ENCODE measurements at regions not wholly inside any gene's neighbourhood (a gene's known extent, or its start where the extent isn't known, plus 50 kb on each side); places are given as distances from the start of the nearest gene placed in this dataset.

GRCh38 chr4:128381748-128382559 lies 94.3 kb upstream of the PGRMC2 start:
- no peak for DNase-seq

- DNase-seq = no peak
These were observed 92.7 kb upstream of the PGRMC2 start for GRCh38 chr4:128380306-128380705.

- peak in 1 of 2 experiments; percentile 23 for DNase-seq
These were observed 92.2 kb upstream of the PGRMC2 start for GRCh38 chr4:128379860-128380259.

GRCh38 chr4:128378668-128379067 lies 91.1 kb upstream of the PGRMC2 start:
- DNase-seq = no peak

GRCh38 chr4:128376958-128377357 lies 89.3 kb upstream of the PGRMC2 start:
- DNase-seq = no peak

GRCh38 chr4:128376303-128376702 lies 88.7 kb upstream of the PGRMC2 start:
- DNase-seq = no peak

- DNase-seq = no peak
These were observed 86.0 kb upstream of the PGRMC2 start for GRCh38 chr4:128373628-128374027.

GRCh38 chr4:128371876-128372275 lies 84.3 kb upstream of the PGRMC2 start:
- DNase-seq = no peak

- DNase-seq = no peak
These were observed 83.6 kb upstream of the PGRMC2 start for GRCh38 chr4:128371001-128371777.

GRCh38 chr4:128366212-128366611 lies 78.6 kb upstream of the PGRMC2 start:
- DNase-seq = no peak

- DNase-seq = no peak
These were observed 77.0 kb upstream of the PGRMC2 start for GRCh38 chr4:128364565-128364964.

GRCh38 chr4:128363966-128364365 lies 76.4 kb upstream of the PGRMC2 start:
- DNase-seq = no peak

GRCh38 chr4:128362760-128363159 lies 75.1 kb upstream of the PGRMC2 start:
- DNase-seq = no peak

- no peak for DNase-seq
These were observed 71.8 kb upstream of the PGRMC2 start for GRCh38 chr4:128359422-128359821.

GRCh38 chr4:128358913-128359279 lies 71.3 kb upstream of the PGRMC2 start:
- DNase-seq = no peak

- no peak for DNase-seq
These were observed 70.8 kb upstream of the PGRMC2 start for GRCh38 chr4:128358231-128358912.

- no peak for DNase-seq
These were observed 69.7 kb upstream of the PGRMC2 start for GRCh38 chr4:128357286-128357685.

- DNase-seq = no peak
These were observed 67.7 kb upstream of the PGRMC2 start for GRCh38 chr4:128355305-128355704.

GRCh38 chr4:128354205-128354821 lies 66.7 kb upstream of the PGRMC2 start:
- DNase-seq = no peak

- DNase-seq = no peak
These were observed 66.2 kb upstream of the PGRMC2 start for GRCh38 chr4:128353791-128354190.

- no peak for DNase-seq
These were observed 63.9 kb upstream of the PGRMC2 start for GRCh38 chr4:128351502-128351901.

GRCh38 chr4:128350449-128351045 lies 62.9 kb upstream of the PGRMC2 start:
- DNase-seq = no peak

GRCh38 chr4:128349921-128350320 lies 62.3 kb upstream of the PGRMC2 start:
- no peak for DNase-seq

All from activated T-cell treated with anti-CD3 and anti-CD28 coated beads, Interleukin-2, amount 50 U/mL, for 48 hours (primary cell).